Upper lobe of left lung (tissue), 4 donors: ENCODE measurements at regions not wholly inside any gene's neighbourhood (a gene's known extent, or its start where the extent isn't known, plus 50 kb on each side); places are given as distances from the start of the nearest gene placed in this dataset.

Experiments used
- CTCF ChIP-seq, 6 experiments: fragments of 450-650 bp in 4 of 6; fragments of 200-600 bp in 2 of 6; sonication (generic) in 2 of 6; IDR thresholded peaks; one replicate each; pipeline ENCODE4 v1.5.1; 2016 to 2019; ENCODE audit warnings: antibody characterized with exemption in 6 of 6
- POLR2A ChIP-seq, 4 donors: fragments of 450-650 bp; IDR thresholded peaks; one replicate each; pipeline ENCODE4 v1.5.1; 2016 to 2017; ENCODE audit warnings: antibody characterized with exemption in 4 of 4, mild to moderate bottlenecking in 2 of 4

GRCh38 chr1:177360791-177361190 is 190.0 kb downstream of the BRINP2 start:
- TF ChIP-seq CTCF (IDR thresholded peaks at IDR 0.05), result no peak
- no peak for TF ChIP-seq POLR2A (IDR thresholded peaks at IDR 0.05)
